ENCODE measurements at regions not wholly inside any gene's neighbourhood (a gene's known extent, or its start where the extent isn't known, plus 50 kb on each side); places are given as distances from the start of the nearest gene placed in this dataset.
"Not testable (repeated sequence)": the region's sequence is repeated elsewhere in the genome, so short reads cannot be mapped to it uniquely, and the experiment has no call there.

GRCh38 chr4:101660607-101661006 is 129.9 kb upstream of the BANK1 start:
- H3K4me1 Mint-ChIP-seq (ENCODE audit: low read depth), result no peaks in the 10 kb centered on the region
- H3K9me3 Mint-ChIP-seq, result no peaks in the 10 kb centered on the region

GRCh38 chr4:101655857-101656256 is 134.7 kb upstream of the BANK1 start:
- intact Hi-C loops (cut with micrococcal nuclease), result no loop called here
- no peak overlapping the region for H3K4me3 Mint-ChIP-seq

More at GRCh38 chr4:101660607-101661006, 129.9 kb upstream of the BANK1 start:
- Mint-ChIP-seq H3K4me3 (no peak overlapping the region), H3K27ac (no peak overlapping the region), H3K36me3 (ENCODE audit: low read depth) (no peaks in the 10 kb centered on the region), H3K27me3 (ENCODE audit: insufficient read depth) (no peaks in the 10 kb centered on the region)
- DNase-seq (ENCODE audit: low spot score), result no peak
- intact Hi-C loops (cut with micrococcal nuclease), result no loop called here

GRCh38 chr4:101655005-101655404 is 135.5 kb upstream of the BANK1 start:
- Mint-ChIP-seq H3K4me1 (ENCODE audit: low read depth) (no peaks in the 10 kb centered on the region), H3K27me3 (ENCODE audit: insufficient read depth) (no peaks in the 10 kb centered on the region), H3K9me3 (no peaks in the 10 kb centered on the region), H3K27ac (no peak overlapping the region), H3K36me3 (ENCODE audit: low read depth) (no peaks in the 10 kb centered on the region), H3K4me3 (no peak overlapping the region)
- intact Hi-C loops (cut with micrococcal nuclease), result no loop called here
- no peak for DNase-seq (ENCODE audit: low spot score)

More at GRCh38 chr4:101655857-101656256, 134.7 kb upstream of the BANK1 start:
- no peaks in the 10 kb centered on the region for H3K36me3 Mint-ChIP-seq (ENCODE audit: low read depth)
- no peak for DNase-seq (ENCODE audit: low spot score)
- H3K27me3 Mint-ChIP-seq (ENCODE audit: insufficient read depth), result no peaks in the 10 kb centered on the region
- H3K27ac Mint-ChIP-seq, result no peak overlapping the region
- no peaks in the 10 kb centered on the region for H3K4me1 Mint-ChIP-seq (ENCODE audit: low read depth)
- H3K9me3 Mint-ChIP-seq, result no peaks in the 10 kb centered on the region

- no peak overlapping the region for H3K4me3 Mint-ChIP-seq
- no peak for DNase-seq (ENCODE audit: low spot score)
- no peak overlapping the region for H3K27ac Mint-ChIP-seq
- no peaks in the 10 kb centered on the region for H3K9me3 Mint-ChIP-seq
- peaks cover 9% of the 10 kb centered on the region for H3K27me3 Mint-ChIP-seq (ENCODE audit: insufficient read depth)
- H3K4me1 Mint-ChIP-seq (ENCODE audit: low read depth), result no peaks in the 10 kb centered on the region
- H3K36me3 Mint-ChIP-seq (ENCODE audit: low read depth), result no peaks in the 10 kb centered on the region
- intact Hi-C loops (cut with micrococcal nuclease), result no loop called here
Observed at GRCh38 chr4:101651778-101652177, 138.8 kb upstream of the BANK1 start.

- H3K4me1 Mint-ChIP-seq (ENCODE audit: low read depth), result no peaks in the 10 kb centered on the region
- H3K36me3 Mint-ChIP-seq (ENCODE audit: low read depth), result no peaks in the 10 kb centered on the region
- H3K4me3 Mint-ChIP-seq, result no peak overlapping the region
- H3K9me3 Mint-ChIP-seq, result no peaks in the 10 kb centered on the region
- no peak overlapping the region for H3K27ac Mint-ChIP-seq
- H3K27me3 Mint-ChIP-seq (ENCODE audit: insufficient read depth), result peaks cover 9% of the 10 kb centered on the region
- intact Hi-C loops (cut with micrococcal nuclease), result no loop called here
- no peak for DNase-seq (ENCODE audit: low spot score)
Observed at GRCh38 chr4:101649790-101650515, 140.6 kb upstream of the BANK1 start.

GRCh38 chr4:101647710-101648034 is 142.9 kb upstream of the BANK1 start:
- intact Hi-C loops (cut with micrococcal nuclease), result no loop called here
- H3K4me3 Mint-ChIP-seq, result no peak overlapping the region
- no peaks in the 10 kb centered on the region for H3K36me3 Mint-ChIP-seq (ENCODE audit: low read depth)
- no peaks in the 10 kb centered on the region for H3K4me1 Mint-ChIP-seq (ENCODE audit: low read depth)
- H3K27ac Mint-ChIP-seq, result no peak overlapping the region
- H3K27me3 Mint-ChIP-seq (ENCODE audit: insufficient read depth), result peaks cover 9% of the 10 kb centered on the region
- no peaks in the 10 kb centered on the region for H3K9me3 Mint-ChIP-seq
- DNase-seq (ENCODE audit: low spot score), result no peak

- no peak for DNase-seq (ENCODE audit: low spot score)
- H3K27me3 Mint-ChIP-seq (ENCODE audit: insufficient read depth), result peaks cover 10% of the 10 kb centered on the region
- intact Hi-C loops (cut with micrococcal nuclease), result no loop called here
- H3K4me3 Mint-ChIP-seq, result no peak overlapping the region
- H3K4me1 Mint-ChIP-seq (ENCODE audit: low read depth), result no peaks in the 10 kb centered on the region
- no peak overlapping the region for H3K27ac Mint-ChIP-seq
- no peaks in the 10 kb centered on the region for H3K9me3 Mint-ChIP-seq
- no peaks in the 10 kb centered on the region for H3K36me3 Mint-ChIP-seq (ENCODE audit: low read depth)
Observed at GRCh38 chr4:101644516-101644915, 146.0 kb upstream of the BANK1 start.

- Mint-ChIP-seq H3K9me3 (no peaks in the 10 kb centered on the region), H3K4me1 (ENCODE audit: low read depth) (no peaks in the 10 kb centered on the region), H3K4me3 (no peak overlapping the region), H3K27me3 (ENCODE audit: insufficient read depth) (peaks cover 4% of the 10 kb centered on the region), H3K36me3 (ENCODE audit: low read depth) (no peaks in the 10 kb centered on the region), H3K27ac (no peak overlapping the region)
- intact Hi-C loops (cut with micrococcal nuclease), result no loop called here
- DNase-seq (ENCODE audit: low spot score), result no peak
Observed at GRCh38 chr4:101643186-101643837, 147.2 kb upstream of the BANK1 start.

GRCh38 chr4:101632766-101633165 is 157.8 kb upstream of the BANK1 start:
- intact Hi-C loops (cut with micrococcal nuclease); H3K4me1 Mint-ChIP-seq (ENCODE audit: low read depth); H3K9me3 Mint-ChIP-seq; H3K27me3 Mint-ChIP-seq (ENCODE audit: insufficient read depth); H3K36me3 Mint-ChIP-seq (ENCODE audit: low read depth); H3K27ac Mint-ChIP-seq; DNase-seq (ENCODE audit: low spot score); H3K4me3 Mint-ChIP-seq: not testable (repeated sequence)

- H3K27ac Mint-ChIP-seq, result no peak overlapping the region
- H3K27me3 Mint-ChIP-seq (ENCODE audit: insufficient read depth), result peaks cover 3% of the 10 kb centered on the region
- no peaks in the 10 kb centered on the region for H3K36me3 Mint-ChIP-seq (ENCODE audit: low read depth)
- no peak for DNase-seq (ENCODE audit: low spot score)
- H3K9me3 Mint-ChIP-seq, result peaks cover 10% of the 10 kb centered on the region
- no peaks in the 10 kb centered on the region for H3K4me1 Mint-ChIP-seq (ENCODE audit: low read depth)
- intact Hi-C loops (cut with micrococcal nuclease), result no loop called here
- no peak overlapping the region for H3K4me3 Mint-ChIP-seq
Observed at GRCh38 chr4:101630319-101630986, 160.1 kb upstream of the BANK1 start.

GRCh38 chr4:101621120-101621519 is 169.4 kb upstream of the BANK1 start:
- Mint-ChIP-seq H3K4me1 (ENCODE audit: low read depth) (peaks cover 7% of the 10 kb centered on the region), H3K36me3 (ENCODE audit: low read depth) (no peaks in the 10 kb centered on the region), H3K27ac (no peak overlapping the region), H3K9me3 (no peaks in the 10 kb centered on the region), H3K27me3 (ENCODE audit: insufficient read depth) (no peaks in the 10 kb centered on the region), H3K4me3 (no peak overlapping the region)
- DNase-seq (ENCODE audit: low spot score), result no peak
- intact Hi-C loops (cut with micrococcal nuclease), result no loop called here

GRCh38 chr4:101615652-101616051 is 174.9 kb upstream of the BANK1 start:
- intact Hi-C loops (cut with micrococcal nuclease), result no loop called here
- Mint-ChIP-seq H3K9me3 (no peaks in the 10 kb centered on the region), H3K4me1 (ENCODE audit: low read depth) (no peaks in the 10 kb centered on the region), H3K27me3 (ENCODE audit: insufficient read depth) (peaks cover 4% of the 10 kb centered on the region), H3K4me3 (no peak overlapping the region), H3K36me3 (ENCODE audit: low read depth) (no peaks in the 10 kb centered on the region), H3K27ac (no peak overlapping the region)
- no peak for DNase-seq (ENCODE audit: low spot score)

- H3K4me1 Mint-ChIP-seq (ENCODE audit: low read depth); H3K36me3 Mint-ChIP-seq (ENCODE audit: low read depth); H3K9me3 Mint-ChIP-seq; H3K4me3 Mint-ChIP-seq; H3K27ac Mint-ChIP-seq; intact Hi-C loops (cut with micrococcal nuclease); H3K27me3 Mint-ChIP-seq (ENCODE audit: insufficient read depth); DNase-seq (ENCODE audit: low spot score): not testable (repeated sequence)
Observed at GRCh38 chr4:101606989-101607388, 183.5 kb upstream of the BANK1 start.
